ENCODE measurements at regions not wholly inside any gene's neighbourhood (a gene's known extent, or its start where the extent isn't known, plus 50 kb on each side); places are given as distances from the start of the nearest gene placed in this dataset.

DNA sequence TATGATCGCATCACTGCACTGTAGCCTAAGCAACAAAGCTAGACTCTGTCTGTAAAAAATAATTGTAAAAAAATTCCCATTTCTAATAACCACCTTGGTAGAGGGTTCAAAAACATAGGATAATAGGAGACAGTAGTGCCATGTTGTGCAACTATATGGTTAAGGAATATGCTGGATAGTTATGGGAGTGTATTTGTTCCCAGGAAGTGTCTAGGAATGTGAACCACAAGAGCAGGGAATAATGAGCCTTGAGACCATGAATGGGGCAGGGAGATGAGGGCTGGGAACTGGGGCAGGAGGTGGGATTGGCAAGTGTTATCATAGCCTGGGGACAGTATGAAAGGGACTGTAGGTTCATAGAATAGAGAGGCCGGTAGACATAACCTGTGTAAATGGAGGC, 50.4 kb downstream of the RUSC2 start (continued):
- TF ChIP-seq, protein P1, sequence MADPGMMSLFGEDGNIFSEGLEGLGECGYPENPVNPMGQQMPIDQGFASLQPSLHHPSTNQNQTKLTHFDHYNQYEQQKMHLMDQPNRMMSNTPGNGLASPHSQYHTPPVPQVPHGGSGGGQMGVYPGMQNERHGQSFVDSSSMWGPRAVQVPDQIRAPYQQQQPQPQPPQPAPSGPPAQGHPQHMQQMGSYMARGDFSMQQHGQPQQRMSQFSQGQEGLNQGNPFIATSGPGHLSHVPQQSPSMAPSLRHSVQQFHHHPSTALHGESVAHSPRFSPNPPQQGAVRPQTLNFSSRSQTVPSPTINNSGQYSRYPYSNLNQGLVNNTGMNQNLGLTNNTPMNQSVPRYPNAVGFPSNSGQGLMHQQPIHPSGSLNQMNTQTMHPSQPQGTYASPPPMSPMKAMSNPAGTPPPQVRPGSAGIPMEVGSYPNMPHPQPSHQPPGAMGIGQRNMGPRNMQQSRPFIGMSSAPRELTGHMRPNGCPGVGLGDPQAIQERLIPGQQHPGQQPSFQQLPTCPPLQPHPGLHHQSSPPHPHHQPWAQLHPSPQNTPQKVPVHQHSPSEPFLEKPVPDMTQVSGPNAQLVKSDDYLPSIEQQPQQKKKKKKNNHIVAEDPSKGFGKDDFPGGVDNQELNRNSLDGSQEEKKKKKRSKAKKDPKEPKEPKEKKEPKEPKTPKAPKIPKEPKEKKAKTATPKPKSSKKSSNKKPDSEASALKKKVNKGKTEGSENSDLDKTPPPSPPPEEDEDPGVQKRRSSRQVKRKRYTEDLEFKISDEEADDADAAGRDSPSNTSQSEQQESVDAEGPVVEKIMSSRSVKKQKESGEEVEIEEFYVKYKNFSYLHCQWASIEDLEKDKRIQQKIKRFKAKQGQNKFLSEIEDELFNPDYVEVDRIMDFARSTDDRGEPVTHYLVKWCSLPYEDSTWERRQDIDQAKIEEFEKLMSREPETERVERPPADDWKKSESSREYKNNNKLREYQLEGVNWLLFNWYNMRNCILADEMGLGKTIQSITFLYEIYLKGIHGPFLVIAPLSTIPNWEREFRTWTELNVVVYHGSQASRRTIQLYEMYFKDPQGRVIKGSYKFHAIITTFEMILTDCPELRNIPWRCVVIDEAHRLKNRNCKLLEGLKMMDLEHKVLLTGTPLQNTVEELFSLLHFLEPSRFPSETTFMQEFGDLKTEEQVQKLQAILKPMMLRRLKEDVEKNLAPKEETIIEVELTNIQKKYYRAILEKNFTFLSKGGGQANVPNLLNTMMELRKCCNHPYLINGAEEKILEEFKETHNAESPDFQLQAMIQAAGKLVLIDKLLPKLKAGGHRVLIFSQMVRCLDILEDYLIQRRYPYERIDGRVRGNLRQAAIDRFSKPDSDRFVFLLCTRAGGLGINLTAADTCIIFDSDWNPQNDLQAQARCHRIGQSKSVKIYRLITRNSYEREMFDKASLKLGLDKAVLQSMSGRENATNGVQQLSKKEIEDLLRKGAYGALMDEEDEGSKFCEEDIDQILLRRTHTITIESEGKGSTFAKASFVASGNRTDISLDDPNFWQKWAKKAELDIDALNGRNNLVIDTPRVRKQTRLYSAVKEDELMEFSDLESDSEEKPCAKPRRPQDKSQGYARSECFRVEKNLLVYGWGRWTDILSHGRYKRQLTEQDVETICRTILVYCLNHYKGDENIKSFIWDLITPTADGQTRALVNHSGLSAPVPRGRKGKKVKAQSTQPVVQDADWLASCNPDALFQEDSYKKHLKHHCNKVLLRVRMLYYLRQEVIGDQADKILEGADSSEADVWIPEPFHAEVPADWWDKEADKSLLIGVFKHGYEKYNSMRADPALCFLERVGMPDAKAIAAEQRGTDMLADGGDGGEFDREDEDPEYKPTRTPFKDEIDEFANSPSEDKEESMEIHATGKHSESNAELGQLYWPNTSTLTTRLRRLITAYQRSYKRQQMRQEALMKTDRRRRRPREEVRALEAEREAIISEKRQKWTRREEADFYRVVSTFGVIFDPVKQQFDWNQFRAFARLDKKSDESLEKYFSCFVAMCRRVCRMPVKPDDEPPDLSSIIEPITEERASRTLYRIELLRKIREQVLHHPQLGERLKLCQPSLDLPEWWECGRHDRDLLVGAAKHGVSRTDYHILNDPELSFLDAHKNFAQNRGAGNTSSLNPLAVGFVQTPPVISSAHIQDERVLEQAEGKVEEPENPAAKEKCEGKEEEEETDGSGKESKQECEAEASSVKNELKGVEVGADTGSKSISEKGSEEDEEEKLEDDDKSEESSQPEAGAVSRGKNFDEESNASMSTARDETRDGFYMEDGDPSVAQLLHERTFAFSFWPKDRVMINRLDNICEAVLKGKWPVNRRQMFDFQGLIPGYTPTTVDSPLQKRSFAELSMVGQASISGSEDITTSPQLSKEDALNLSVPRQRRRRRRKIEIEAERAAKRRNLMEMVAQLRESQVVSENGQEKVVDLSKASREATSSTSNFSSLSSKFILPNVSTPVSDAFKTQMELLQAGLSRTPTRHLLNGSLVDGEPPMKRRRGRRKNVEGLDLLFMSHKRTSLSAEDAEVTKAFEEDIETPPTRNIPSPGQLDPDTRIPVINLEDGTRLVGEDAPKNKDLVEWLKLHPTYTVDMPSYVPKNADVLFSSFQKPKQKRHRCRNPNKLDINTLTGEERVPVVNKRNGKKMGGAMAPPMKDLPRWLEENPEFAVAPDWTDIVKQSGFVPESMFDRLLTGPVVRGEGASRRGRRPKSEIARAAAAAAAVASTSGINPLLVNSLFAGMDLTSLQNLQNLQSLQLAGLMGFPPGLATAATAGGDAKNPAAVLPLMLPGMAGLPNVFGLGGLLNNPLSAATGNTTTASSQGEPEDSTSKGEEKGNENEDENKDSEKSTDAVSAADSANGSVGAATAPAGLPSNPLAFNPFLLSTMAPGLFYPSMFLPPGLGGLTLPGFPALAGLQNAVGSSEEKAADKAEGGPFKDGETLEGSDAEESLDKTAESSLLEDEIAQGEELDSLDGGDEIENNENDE (IDR thresholded peaks at IDR 0.05; ENCODE audit: insufficient replicate concordance, low read length), result no peak

All from H1 (cell line).